ENCODE measurements at regions not wholly inside any gene's neighbourhood (a gene's known extent, or its start where the extent isn't known, plus 50 kb on each side); places are given as distances from the start of the nearest gene placed in this dataset.
"Not testable (repeated sequence)": the region's sequence is repeated elsewhere in the genome, so short reads cannot be mapped to it uniquely, and the experiment has no call there.

GRCh38 chr15:92806171-92806570, 94.0 kb upstream of the CHD2 start:
- DNase-seq: not testable (repeated sequence)

DNA sequence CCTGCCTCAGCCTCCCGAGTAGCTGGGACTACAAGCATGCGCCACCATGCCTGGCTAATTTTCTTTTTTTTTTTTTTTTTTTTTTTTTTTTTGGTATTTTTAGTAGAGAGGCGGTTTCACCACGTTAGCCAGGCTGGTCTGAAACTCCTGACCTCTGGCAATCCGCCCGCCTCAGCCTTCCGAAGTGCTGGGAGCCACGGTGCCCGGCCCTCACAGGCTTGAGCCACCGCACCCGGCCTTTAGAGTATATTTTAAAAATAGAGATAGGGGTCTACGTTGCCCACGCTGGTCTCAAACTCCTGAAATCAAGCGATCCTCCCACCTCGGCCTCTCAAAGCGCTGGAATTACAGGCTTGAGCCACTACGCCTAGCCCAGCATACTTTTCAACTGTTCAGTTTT, 93.4 kb upstream of the CHD2 start:
- no peak for DNase-seq

GRCh38 chr15:92807971-92808571, 92.1 kb upstream of the CHD2 start:
- no peak for DNase-seq

- peak; percentile 49 to 64 for DNase-seq
These were observed 91.5 kb upstream of the CHD2 start for GRCh38 chr15:92808598-92809063.

- DNase-seq: peak; percentile 90 to 98
These were observed 90.9 kb upstream of the CHD2 start for GRCh38 chr15:92809064-92809879.

GRCh38 chr15:92809880-92810361, 90.2 kb upstream of the CHD2 start:
- peak in 1 of 2 experiments; percentile 46 for DNase-seq

- peak; percentile 55 to 73 for DNase-seq
These were observed 89.5 kb upstream of the CHD2 start for GRCh38 chr15:92810418-92811138.

- DNase-seq: no peak
These were observed 88.8 kb upstream of the CHD2 start for GRCh38 chr15:92811148-92811913.

GRCh38 chr15:92812271-92812670, 87.9 kb upstream of the CHD2 start:
- DNase-seq: no peak

DNA sequence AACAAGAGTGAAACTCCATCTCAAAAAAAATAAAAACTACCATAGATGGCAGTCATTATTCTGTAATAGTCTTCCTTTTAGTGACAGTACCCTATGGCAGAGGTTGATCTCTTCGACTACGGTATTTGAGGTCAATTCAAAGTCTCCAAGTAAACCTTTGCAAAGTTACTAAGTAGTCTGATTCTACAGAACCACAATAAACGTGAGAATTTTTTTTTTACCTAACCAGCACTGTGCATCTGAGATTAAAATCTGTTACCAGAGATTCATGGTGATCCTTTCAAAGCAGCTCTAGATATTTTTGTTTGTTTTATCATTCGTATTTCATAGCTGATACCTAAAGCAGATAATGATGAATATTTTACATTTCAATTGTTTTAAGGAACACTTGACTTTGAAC, 86.6 kb upstream of the CHD2 start:
- no peak for DNase-seq

DNA sequence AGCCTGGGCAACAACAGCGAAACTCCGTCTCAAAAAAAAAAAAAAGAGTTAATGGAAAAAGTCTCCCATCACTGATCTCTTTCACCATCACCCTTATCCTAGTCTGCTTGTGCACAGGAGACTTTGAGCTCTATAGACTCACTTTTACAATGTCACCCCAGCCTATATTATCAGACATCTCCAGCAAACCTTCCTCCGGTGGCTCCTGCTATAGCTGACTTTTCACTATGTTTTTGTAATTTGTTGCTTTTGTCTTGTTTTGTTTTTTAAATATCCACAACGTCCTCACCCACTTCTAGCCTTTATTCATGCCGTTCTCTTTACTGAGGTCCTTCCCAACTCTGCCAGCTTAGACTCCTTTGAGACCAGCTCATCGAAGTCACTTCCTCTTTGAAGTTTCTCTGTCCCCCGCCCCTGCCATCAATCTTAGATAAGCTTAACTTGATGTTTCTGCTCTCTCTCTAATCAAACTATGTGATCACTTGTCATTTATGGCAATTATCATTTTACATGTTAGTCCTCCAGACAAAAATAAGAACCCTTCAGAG, 82.7 kb upstream of the CHD2 start:
- no peak for DNase-seq

- no peak for DNase-seq
These were observed 81.4 kb upstream of the CHD2 start for GRCh38 chr15:92818651-92819277.

DNA sequence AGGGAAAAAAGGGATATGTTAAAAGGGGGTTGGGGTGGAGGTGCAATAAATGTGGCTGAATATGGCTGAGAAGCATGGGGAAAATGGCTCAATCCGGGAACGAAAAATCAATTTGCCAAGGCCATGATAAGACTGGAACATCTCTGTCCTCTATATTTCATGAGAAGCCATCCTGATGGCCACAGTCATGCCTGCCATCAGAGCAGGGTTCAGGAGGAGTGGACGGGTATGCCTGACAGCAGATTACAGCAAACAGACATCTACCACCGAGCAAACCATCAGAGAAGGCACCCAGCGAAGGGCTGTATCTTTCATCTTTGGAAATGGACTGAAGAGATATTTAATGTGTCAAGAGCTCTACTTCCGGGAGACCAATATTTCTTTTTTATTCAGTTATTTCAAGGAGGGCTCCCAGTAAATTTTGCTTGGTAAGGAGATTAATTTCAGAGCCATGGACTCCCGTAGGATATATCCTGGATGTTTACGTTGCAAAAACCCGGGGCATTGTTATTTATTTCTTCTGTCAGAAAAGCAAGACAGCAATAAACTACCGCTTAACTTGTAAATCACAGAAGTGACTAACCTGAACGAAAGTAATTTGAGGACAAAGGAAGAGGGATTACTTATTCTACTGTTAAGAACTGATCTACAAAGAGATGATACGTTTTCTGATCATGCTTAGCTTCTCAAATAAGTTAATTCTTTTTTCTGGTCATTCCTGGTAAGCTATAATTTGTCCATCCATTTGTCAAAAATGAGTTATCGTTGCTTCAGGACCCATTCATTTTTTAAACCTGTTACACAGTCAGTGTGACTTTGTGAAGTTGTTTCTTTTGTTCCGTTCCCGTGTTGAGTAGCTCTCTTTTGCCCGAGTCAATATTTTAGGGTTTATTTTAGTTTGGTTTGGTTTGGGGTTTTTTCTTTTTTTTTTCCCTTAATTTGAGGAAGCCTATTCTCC, 80.6 kb upstream of the CHD2 start:
- DNase-seq: peak in 1 of 2 experiments; percentile 11

- DNase-seq: peak; percentile 83 to 92
These were observed 79.7 kb upstream of the CHD2 start for GRCh38 chr15:92820236-92821021.

GRCh38 chr15:92821491-92822116, 78.5 kb upstream of the CHD2 start:
- DNase-seq: no peak

DNA sequence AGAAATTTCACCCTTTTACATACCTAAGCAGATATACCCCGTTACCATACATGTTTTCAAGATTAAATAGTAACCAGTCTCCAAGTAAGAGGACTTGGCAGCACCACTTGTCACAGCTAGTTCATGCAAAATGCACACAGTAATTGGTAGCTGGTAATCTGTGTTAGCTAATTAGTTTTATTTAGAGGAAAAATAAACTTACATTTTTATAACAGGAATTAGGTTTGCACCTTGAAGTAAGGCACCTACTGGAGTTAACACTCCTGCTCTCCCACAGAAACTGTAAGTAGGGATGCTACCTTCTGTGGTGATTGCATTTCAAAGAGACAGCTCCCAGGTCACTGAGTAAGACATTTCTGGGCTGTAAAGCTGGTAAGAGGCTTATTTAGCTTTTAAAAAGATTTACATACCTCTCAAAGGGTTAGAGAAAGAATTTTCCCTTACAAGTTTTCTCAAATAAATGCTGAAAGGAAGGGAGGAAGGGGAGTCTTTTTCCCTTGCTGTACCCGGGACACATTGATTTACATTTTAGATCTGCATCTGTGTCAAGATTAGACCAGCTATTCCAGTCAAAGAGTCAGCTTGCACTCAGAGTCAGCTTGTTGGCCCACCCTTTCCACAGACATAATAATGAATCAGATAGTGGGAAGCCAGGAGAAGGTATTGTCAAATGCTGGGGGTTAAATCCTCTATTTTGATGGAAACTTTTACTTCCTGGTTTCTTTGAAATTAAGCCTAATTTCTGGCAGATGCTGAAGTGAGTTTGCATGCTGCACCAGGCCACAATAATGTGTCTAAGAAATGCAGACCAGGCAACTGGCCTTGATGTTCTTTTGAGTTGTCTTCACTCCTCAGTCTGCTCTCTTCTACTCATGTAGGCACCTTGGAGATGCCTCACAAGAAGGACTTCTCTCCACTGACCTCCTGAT, 77.6 kb upstream of the CHD2 start:
- DNase-seq: no peak

DNA sequence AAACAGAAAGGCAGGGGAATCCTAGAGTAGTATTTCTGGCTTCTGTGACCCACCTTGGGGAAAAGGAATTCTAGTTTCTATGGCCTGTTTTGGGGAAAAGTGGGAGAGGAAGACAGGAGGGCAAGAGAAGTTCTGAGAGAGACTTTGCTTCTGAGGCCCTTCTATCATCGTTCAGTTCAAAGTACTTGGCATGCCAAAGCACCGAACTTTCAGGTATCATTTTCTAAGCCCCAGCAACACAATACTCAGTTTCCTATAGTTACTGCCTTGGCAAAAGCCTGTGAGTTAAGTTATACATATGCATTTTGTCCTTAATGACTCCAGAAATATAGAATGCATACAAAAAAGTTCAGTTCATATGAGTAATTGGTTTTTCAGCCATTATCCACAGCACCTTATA, 74.1 kb upstream of the CHD2 start:
- DNase-seq: no peak

DNA sequence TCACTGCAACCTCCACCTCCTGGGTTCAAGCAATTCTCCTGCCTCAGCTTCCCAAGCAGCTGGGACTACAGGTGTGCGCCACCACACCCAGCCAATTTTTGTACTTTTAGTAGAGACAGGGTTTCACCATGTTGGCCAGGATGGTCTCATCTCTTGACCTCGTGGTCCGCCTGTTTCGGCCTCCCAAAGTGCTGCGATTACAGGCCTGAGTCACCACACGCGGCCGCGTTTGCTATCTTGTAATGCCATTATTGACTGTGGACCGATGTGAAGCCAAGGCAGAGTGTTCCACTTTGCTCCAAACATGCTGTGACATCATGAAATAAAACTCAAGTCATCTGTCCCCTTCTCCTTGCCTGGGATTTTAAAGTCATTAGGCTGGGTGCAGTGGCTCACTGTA, 72.1 kb upstream of the CHD2 start:
- DNase-seq: not testable (repeated sequence)

Data from NCI-H446 (cell line).